ENCODE measurements at regions not wholly inside any gene's neighbourhood (a gene's known extent, or its start where the extent isn't known, plus 50 kb on each side); places are given as distances from the start of the nearest gene placed in this dataset.

DNA sequence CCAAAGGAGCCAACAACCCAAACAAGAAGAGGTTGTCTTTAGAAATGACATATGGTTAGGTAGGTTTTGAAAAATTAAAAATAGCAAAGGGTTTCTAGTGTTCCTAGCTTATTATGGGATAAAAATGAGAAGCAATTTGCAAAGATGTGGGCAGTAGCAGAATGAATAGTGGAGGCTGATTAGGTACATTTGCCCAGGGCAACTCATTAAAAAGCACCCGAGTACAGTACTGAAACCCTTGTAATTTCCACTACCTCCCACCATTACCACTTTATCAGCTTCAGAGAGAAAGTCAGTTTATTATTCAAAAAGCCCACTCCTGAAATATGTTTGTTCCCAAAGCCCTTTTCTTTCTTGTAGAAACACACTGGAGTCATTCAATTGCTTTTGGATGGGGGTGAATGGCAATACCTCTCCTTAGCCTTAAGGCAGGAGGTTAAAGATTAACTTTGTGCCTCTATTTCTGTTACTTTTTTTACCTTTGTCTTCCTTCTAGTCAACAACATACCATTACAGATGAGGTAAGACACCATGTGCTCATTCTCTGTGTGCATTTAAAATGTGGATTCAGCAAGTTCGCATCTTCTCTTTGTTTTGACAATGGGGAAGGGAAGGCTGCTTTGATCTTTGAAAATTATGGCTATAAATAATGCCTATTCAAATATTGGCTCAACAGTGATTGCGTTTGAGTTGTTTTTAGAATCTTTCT is 353.8 kb upstream of the CASK start:
- TF ChIP-seq, protein P1, sequence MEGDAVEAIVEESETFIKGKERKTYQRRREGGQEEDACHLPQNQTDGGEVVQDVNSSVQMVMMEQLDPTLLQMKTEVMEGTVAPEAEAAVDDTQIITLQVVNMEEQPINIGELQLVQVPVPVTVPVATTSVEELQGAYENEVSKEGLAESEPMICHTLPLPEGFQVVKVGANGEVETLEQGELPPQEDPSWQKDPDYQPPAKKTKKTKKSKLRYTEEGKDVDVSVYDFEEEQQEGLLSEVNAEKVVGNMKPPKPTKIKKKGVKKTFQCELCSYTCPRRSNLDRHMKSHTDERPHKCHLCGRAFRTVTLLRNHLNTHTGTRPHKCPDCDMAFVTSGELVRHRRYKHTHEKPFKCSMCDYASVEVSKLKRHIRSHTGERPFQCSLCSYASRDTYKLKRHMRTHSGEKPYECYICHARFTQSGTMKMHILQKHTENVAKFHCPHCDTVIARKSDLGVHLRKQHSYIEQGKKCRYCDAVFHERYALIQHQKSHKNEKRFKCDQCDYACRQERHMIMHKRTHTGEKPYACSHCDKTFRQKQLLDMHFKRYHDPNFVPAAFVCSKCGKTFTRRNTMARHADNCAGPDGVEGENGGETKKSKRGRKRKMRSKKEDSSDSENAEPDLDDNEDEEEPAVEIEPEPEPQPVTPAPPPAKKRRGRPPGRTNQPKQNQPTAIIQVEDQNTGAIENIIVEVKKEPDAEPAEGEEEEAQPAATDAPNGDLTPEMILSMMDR (IDR thresholded peaks at IDR 0.05), result no peak
- no peak for TF ChIP-seq POLR2A (IDR thresholded peaks at IDR 0.05)

All from sigmoid colon (tissue), 3 donors.